NCI-H510A treated with DMSO at 0.1 percent for 48 hours (cell line): ENCODE measurements at regions not wholly inside any gene's neighbourhood (a gene's known extent, or its start where the extent isn't known, plus 50 kb on each side); places are given as distances from the start of the nearest gene placed in this dataset.
"Not testable (repeated sequence)": the region's sequence is repeated elsewhere in the genome, so short reads cannot be mapped to it uniquely, and the experiment has no call there.

Experiments
- DNase-seq: peaks from one replicate; lab custom pipeline; 2025; lab: John Stamatoyannopoulos, UW

DNA sequence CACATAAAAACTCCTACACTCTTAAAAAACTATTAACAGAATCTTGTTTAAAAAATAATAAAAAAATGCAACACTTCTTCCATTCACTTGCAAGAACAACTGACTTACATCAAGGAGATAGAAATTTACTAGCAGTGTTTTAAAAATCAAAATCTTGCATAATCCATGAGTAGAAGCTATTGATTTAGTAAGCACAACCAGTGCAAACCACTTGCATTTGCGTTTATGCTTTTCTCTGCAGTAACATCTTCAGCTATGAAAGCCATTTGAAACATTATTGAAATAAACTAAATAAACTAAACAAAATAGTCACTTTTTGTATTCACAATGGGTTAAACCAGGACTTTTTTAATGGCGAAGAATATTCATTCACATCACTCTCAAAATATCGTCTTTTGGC, 389.2 kb upstream of the EMCN start:
- DNase-seq: no peak

DNA sequence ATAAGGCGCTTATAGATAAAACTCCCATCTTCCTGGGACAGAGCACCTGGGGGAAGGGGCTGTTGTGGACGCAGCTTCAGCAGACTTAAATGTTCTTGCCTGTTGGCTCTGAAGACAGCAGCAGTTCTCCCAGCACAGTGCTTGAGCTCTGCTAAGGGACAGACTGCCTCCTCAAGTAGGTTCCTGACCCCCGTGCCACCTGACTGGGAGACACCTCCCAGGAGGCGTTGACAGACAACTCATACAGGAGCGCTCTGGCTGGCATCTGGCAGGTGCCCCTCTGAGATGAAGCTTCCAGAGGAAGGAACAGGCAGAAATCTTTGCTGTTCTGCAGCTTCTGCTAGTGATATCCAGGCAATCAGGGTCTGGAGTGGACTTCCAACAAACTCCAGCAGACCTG, 383.1 kb upstream of the EMCN start:
- not testable (repeated sequence) for DNase-seq

DNA sequence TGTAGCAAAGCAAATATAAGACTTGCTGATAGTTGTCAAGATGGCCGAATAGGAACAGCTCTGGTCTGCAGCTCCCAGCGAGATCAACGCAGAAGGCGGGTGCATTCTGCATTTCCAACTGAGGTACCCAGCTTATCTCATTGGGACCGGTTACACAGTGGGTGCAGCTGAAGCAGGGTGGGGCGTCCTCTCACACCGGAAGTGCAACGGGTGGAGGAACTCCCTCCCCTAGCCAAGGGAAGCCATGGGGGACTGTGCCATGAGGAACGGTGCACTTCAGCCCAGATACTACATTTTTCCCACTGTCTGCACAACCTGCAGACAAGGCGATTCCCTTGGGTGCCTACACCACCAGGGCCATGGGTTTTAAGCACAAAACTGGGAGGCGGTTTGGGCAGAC, 382.3 kb upstream of the EMCN start:
- no peak for DNase-seq

DNA sequence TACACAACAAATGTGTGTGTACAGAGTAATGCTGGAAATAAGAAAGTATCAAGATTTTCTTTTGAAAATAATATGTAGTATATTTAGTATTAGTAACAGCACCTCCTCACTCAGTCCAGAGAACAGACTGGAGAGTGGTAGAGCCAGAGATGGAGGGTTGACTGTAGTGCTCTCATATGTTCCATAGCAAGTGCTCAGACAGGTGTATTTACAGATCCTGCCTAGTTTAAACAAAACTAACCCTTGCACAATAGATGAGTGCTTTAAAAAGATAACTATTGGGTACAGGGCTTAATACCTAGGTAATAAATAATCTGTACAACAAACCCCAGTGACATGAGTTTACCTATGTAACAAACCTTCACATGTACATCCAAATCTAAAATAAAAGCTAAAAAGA, 381.0 kb upstream of the EMCN start:
- peak; percentile 77 for DNase-seq

DNA sequence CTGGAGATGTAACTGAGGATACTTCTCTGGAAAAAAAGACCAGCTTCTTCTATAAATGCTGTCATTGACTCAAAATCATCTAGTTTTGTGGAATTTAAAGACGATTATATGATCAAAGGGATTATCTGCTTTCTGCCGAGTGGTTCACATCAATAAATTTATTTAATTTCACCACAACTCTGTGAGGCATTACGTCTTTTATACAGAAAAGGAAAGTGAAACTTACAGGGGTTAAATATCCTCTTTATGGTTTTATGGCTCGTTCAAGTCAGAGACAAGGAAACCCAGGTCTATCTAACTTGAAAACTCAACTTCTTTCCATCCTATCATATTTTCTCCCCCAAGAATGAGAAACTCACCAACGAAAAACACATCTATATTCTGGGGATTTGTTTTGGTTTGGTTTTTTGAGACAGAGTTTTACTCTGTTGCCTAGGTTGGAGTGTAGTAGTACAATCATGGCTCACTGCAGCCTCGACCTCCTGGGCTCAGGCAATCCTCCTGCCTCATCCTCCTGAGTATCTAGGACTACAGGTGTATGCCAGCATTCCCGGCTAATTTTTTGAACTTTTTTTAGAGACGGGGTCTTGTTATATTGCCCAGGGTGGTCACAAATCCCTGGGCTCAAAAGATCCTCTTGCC, 377.9 kb upstream of the EMCN start:
- no peak for DNase-seq

DNA sequence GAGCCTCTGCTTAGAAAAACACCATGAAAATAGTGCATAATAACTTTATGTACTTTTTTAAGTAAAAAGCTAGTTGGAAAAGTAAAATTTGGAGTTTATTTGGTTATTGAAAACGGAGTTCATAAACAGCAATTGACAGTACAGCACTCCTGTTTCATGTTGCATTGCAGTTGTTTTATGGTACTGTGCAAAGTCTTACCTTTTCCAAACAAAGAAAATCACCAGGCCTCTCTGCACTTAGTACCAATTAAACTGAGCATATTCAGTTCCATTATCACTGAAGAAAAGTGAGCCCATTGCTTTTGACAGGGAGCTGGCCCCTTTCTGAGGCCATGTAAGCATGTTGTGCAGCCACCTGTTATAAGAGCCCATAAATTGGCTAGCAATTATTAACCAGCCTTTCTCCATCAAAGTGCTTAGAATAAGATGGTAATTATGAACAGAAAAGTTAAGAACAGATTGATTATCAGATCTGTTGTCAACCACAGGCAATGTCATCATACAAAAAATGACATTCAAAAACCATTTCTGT, 376.6 kb upstream of the EMCN start:
- DNase-seq: no peak

DNA sequence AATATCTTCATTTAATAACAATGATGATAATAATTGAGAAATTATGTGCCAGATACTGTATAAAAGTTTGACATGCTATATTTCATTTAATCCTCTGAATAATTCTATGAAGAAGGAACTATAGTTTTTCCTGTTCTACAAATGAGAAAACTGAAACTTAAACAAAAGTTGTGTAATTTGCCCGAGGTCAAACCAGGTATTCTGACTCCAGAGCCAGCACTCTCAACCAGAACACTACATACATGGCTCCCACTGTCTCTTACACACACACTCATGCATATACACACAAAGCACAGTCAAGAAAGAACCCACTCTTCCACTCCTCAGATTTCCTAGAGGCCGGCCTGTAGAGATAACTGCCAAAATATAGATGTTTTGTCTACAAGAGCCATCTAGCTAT, 374.0 kb upstream of the EMCN start:
- DNase-seq: no peak

DNA sequence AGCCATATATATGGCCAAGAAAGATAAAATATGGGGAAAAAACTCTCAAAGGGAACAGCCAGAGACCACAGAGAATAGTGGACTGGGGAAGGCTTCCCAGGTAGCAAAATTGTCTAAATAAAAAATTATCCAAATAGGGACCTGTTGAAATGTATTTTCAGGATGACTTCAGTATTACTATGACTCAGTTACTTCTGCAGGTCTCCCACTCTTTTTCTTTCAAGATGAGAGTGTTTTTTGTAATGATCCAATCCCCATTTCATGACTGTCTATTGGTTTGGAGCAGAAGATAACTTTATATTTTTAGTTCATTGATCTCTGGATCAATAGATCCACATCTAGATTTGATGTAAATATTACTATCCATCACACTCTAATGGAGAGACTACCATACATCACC, 372.1 kb upstream of the EMCN start:
- no peak for DNase-seq

DNA sequence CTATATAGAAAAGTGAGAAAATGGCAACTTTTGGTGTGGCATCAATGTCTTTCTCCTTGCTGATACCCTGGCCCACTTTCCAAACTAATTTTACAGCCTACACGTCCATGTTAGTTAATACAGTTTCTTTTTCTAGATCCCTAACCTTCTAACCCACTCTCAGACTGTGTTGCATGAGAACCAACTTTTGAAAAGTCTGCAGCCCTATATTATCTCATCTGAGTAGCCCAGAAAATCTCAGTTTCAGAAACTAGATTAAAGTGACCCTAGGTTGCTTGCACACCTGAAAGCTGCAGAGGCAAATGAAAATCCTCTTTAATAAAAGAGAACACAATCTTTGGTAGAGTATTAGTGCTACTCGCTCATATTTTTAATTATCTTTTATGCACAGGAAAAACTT, 371.6 kb upstream of the EMCN start:
- DNase-seq: no peak

DNA sequence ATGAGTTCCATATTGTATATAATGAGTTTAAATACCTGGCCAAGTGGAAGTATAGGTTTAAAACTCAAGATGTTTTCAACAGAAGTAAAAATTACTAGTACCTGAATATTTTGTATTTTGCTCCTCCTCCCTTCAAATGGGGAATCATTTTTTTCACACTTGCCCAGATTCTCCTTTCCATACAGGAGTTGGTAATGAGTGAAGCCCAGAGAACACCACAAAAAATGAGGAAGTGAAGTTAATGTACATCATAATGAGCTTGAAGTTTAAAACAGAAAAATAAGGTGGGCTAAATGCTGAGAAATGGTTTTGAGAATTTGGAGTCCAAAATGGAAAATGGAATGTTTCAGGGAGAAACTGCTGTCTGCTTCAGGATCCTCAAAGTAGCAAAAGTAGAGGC, 364.8 kb upstream of the EMCN start:
- no peak for DNase-seq

DNA sequence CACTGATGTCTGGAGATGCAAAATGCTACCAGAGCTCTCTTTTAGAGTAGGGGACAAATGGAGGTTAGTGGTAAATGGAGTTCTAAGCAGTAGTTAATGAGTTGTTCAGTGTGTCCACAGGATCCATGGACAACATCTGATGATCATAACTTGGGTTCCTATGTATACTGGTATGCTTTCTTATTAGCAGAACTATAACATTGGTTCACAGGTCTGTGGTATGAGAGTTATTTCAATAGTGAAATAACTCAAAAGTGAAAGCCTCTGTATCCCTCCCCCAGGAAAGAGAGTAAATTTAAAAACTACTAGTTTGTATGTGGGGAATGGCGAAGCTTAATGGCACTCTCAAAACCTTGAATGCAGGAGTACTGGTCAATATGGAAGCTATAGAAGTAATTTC, 363.5 kb upstream of the EMCN start:
- no peak for DNase-seq

DNA sequence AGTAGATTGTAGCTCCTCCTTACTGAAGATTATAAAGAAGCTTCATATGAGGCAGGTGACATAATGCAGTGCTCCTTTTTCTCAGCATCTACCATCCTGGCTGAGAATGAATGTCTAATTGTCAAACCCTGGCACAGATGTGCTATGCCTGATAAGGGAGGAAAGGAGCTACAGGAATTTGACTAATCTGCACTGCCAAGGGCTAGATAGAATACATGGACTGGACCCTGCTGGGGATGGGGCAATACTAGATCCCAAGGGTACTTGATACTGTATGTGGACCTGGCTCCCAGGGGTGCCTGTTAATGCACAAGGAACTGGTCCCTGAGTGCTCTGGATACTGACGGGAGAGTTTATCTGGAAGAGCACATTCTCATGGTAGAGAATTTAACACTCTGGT, 362.2 kb upstream of the EMCN start:
- no peak for DNase-seq

DNA sequence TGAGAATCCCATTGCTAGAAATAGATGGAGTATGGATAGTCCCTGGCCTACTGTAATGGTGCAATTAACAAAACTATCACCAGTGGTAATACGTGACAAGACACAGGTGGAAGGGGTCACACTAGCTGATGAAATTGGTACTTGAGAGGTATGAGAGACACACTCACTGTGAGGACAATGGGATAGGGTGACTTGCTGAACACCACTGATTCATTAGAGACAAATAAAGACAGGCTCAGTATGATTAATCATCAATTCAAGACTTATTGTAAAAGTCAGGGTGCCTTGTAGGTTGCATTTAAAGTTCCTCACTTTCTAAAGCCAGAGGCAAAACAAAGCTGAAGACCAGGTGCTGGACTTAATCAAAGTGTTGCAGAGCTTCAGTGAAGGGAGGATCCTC, 361.6 kb upstream of the EMCN start:
- DNase-seq: no peak

DNA sequence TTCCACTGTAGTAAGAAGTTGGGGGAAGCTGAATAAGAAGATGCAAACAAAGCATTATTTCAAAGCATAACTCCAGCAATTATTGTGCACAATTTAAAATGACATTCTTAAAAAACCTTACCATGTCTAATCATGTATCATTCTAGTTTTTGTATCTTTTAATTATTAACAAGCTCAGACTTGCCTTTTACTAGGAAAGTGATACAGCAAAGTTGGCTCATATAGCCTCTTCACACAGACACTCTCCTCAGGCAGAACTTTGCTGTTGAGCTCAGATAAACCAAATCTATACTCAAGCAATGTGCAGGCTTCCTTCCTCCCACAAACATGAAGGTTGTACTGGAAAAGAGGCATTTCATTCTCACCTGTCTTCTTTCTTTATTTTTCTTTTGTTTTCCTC, 358.7 kb upstream of the EMCN start:
- DNase-seq: no peak

DNA sequence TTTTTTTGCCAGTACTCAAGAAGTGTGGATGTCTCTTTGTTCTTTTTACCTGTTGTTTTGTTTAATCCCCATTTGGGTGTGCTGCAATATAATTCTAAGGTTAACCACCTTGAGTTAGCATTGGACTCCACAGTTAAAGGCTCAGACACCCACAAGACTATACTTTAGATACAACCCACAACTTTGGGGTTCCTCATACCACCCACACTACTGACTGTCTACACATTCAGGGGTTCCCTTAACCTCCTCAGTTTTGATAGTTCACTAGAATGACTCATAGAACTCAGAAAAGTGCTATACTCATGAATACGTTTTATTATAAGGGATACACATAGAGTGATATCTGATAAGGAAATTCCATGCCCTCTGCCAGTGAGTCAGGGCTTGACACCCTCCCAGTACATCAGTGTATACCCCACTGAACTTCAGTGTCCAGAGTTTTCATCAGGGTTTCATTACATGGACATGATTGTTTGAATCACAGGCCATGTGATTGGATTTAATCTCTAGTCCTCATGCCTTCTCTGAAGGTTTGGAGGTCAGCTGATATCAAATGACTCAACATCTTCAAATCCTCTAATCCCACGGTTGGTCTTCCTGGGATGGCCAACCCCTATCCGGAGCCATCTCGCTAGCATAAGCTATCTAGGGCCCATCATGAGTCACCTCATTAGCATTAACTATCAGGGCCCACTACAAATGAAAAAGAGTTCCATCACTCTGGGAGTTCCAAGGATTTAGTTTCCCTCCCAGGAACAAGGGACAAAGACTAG, 357.7 kb upstream of the EMCN start:
- no peak for DNase-seq

DNA sequence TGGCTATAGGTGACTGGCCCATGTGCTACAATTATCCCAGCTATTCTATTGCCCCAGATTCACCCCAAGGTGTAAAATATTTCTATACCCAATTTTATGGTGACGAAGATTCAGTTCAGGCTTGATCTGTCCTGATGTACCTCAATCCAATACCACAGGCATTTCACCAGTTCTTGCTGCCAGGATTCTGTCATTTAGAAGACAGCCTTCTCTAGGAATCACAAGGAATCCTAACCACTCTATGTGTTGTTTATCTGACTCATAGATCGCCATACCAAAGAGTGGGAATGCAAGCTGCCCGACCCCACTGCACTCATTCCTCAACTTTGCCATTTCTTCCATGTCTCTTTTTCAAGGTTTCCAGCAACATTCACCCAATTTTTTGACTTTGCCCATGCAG, 355.0 kb upstream of the EMCN start:
- DNase-seq: no peak

DNA sequence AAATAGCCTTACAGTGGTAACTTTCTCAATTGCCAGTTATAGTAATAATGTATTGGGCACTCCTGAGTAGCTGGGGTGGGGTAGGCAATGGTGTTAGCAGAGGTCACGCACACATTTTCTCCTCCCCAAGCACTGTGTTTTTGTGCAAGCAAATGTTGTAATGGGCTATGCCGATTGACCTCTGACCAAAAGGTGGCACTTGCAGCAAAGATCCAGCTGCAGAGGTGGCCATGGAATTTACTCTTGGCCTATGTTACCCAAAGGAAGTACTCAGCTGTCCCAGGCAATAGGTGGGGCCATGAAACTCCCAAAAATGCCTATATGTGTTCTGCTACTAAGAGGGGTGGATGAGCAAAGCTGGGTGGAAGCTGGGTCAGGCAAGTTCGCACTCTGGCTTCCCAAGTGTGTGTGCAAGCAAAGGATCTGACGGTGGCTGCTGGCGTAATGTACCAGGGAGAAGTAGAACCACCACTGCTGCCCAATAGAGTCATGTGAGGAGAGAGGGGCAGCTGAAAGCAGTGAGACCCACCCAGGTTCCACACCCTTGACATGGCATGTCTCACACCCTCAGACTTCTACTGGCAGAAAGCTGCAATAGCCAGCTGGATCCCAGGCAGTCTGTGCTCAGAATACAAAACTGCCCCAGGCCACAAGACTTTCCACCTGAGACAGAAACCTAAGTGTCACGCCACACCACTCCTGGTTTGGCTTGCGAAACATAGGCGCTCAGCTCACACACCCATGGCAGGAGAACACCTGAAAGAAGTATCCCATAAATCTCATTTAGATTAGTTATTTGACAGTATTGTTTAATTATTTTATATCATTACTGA, 353.3 kb upstream of the EMCN start:
- no peak for DNase-seq

DNA sequence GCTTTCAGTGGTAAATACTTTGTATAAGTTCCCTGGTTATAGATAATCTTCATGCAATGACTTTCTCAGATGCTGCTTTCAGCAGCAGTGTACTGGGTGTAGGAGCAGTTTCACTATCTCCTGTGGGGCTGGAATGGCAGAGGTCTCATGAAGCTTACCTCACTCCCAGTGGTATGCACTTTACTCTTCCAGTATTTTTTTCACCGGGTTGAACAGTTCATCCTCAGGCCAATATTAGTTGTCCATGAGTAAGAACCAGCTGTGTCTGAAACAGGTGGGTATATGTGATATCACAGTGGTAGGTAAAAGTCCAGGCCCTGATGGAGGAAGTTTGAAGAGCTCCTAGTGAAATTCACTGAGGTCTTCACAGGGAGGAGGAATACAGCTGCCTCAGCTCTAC, 351.5 kb upstream of the EMCN start:
- no peak for DNase-seq

DNA sequence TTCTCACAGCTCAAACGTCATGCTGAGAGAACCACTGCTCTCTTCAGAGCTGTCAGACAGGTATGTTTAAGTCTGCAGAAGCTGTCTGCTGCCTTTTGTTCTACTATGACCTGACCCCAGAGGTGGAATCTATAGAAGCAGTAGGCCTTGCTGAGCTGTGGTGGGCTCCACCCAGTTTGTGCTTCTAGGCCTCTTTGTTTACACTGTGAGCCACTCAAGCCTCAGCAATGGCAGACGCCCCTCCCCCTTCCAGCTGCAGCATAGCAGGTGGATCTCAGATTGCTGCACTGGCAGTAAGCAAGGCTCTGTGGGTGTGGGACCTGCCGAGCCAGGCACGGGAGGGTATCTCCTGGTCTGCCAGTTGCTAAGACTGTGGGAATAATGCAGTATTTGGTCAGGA, 350.5 kb upstream of the EMCN start:
- peak; percentile 64 for DNase-seq

DNA sequence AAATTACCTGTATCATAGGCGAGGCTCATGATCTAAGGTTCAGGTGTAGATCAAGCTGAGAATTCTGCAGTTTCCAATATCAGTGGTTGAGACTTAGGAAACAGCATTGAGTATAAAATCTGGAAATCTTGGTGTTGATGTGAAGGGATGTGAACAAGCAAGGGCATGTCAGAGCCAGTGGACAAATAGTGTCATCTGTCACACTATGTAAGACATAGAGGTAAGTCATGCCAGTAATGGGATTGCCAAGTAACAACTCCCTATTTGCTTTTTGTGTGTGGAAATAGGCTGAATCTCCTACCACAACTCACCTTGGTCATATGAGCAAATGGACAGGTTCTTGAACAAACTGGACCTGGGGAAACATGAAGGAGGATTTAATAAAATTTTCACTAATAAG, 334.5 kb upstream of the EMCN start:
- DNase-seq: no peak

DNA sequence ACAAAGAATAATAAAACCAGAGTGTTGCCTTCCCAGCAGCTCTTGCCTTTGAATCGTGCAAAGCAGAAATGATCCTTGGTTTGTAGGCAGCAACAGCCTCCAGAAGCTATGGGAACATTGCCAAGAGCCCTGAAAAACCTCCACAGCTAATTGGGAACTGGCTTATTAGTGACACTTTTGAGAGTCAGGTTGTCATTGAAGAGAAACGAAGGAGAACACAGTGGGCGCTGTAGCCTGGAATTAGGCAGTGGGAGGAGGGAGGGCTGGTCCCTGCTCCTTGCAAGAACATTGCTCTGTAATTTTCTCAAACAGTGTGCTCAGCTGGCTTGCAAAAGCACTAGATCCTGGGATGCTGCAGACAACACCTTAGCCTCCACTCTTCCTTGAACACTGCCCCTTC, 331.5 kb upstream of the EMCN start:
- no peak for DNase-seq

DNA sequence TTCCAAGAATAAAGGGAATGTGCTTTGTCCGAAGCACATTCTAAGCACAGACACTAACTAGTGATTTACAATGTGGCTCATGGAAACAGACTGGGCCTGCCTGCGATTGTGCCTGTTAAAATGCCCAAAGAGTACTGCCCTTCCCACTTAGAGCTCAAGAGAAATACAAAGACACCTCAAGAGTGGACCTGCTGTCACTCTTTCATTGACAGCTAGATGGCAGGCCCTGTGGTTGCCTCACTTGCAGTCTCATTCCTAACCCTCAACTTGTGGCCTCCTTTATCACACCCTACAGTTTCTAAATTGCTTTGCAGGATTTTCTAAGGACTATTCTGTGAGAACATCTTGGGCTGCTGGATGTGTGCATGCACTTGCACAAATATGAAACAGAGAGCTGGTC, 331.0 kb upstream of the EMCN start:
- DNase-seq: no peak

DNA sequence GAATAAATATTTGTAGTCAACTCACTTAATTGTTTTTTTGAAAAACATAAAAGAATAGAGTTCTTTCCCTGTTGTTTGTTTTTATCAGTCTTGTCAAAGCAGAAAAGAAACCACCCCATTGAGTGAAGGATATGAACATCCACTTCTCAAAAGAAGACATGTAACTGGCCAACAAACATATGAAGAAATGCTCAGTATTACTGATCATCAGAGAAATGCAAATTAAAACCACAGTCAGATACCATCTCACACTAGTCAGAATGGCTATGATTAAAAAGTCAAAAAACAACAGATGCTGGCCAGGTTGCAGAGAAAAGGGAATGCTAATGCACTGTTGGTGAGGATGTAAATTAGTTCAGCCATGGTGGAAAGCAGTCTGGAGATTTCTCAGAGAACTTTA, 326.1 kb upstream of the EMCN start:
- no peak for DNase-seq
